K562 (cell line): ENCODE measurements at regions not wholly inside any gene's neighbourhood (a gene's known extent, or its start where the extent isn't known, plus 50 kb on each side); places are given as distances from the start of the nearest gene placed in this dataset.

ENCODE experiments used
- ATAC-seq: fragments of 200-7000 bp; cut with Tn5 transposase; 3 replicates; pipeline ENCODE4 v1.9.1; 2020; ENCODE audit warnings: moderate library complexity
- BruUV-seq: library from RNA; stranded (reverse); fragments of 400-500 nt; replicated peaks from 2 replicates; lab custom pipeline; 2021; lab: Mats Ljungman, UMichigan
- CTCF ChIA-PET: fragments of 300-600 bp; formaldehyde crosslinking; extraction: SDS; loops from one replicate; lab custom pipeline; 2021; ENCODE audit warnings: low intra/inter-chr PET ratio; lab: Yijun Ruan, JAX
- POLR2A ChIA-PET: fragments of 300-600, 350-650 bp; sonication (Branson Sonifier 250); formaldehyde crosslinking; extraction: SDS; loops from one replicate; lab custom pipeline; 2021; ENCODE audit warnings: antibody characterized with exemption, inconsistent platforms; lab: Yijun Ruan, JAX
- DNase-seq, 4 experiments: peaks; one replicate each; pipeline versions ENCODE4 v3.0.0 to v3.0.0-alpha.2; 2011 to 2018; ENCODE audit warnings: low spot score in 3 of 4, mixed read lengths in 3 of 4; ENCODE audit errors: extremely low read depth in 1 of 4
- FAIRE-seq: peaks from 2 replicates; lab custom pipeline; 2011; peaks lifted over from hg19 to GRCh38; lab: Jason Lieb, UNC
- H2AFZ ChIP-seq: 2 replicates; pipeline ENCODE4 v1.6.0; 2011; ENCODE audit warnings: low read depth, low read length, control low read depth, inconsistent platforms
- H3K27ac ChIP-seq: fragments of 200-600 bp; 3 replicates; pipeline ENCODE4 v1.8.0; 2011; ENCODE audit warnings: low read depth, mild to moderate bottlenecking, control low read depth, inconsistent platforms, low read length, moderate library complexity, mixed read lengths; ENCODE audit errors: extremely low read depth
- H3K27me3 ChIP-seq, 2 experiments: fragments of 300-600 bp in 1 of 2; 2 replicates in 1 of 2; 3 replicates in 1 of 2; pipeline versions ENCODE4 v1.6.0 to v1.8.0; 2011; ENCODE audit warnings: inconsistent platforms in 2 of 2, low read length in 2 of 2, mild to moderate bottlenecking in 1 of 2, mixed read lengths in 1 of 2, moderate library complexity in 1 of 2; ENCODE audit not compliant: control insufficient read depth in 2 of 2, insufficient read depth in 2 of 2
- H3K36me3 ChIP-seq: fragments of 300-600 bp; 3 replicates; pipeline ENCODE4 v1.8.0; 2011; ENCODE audit warnings: mild to moderate bottlenecking, low read length, inconsistent platforms; ENCODE audit not compliant: control insufficient read depth, insufficient read depth
- H3K4me1 ChIP-seq, 2 experiments: fragments of 200-600 bp in 1 of 2; replicated peaks in 1 of 2; 2 replicates in 1 of 2; 3 replicates in 1 of 2; pipeline versions ENCODE4 v1.5.1 to v1.8.0; 2011; ENCODE audit warnings: inconsistent platforms in 2 of 2, low read length in 2 of 2, mild to moderate bottlenecking in 1 of 2, mixed read lengths in 1 of 2, moderate library complexity in 1 of 2; ENCODE audit not compliant: control insufficient read depth in 2 of 2, insufficient read depth in 2 of 2
- H3K4me2 ChIP-seq: 2 replicates; pipeline ENCODE4 v1.6.1; 2011; ENCODE audit warnings: low read length, control low read depth, inconsistent platforms, mixed read lengths; ENCODE audit not compliant: insufficient read depth
- H3K4me3 ChIP-seq: fragments of 200-600 bp; sonication (generic), shearing (Covaris generic); 2 replicates; pipeline ENCODE4 v1.5.1; 2016; ENCODE audit warnings: control low read depth, inconsistent platforms
- H3K79me2 ChIP-seq: fragments of 200-600 bp; 3 replicates; pipeline ENCODE4 v1.8.0; 2011; ENCODE audit warnings: low read length, inconsistent platforms; ENCODE audit not compliant: control insufficient read depth, insufficient read depth
- H3K9ac ChIP-seq, 2 experiments: 2 replicates each; pipeline versions ENCODE4 v1.6.0 to v1.6.1; 2011; ENCODE audit warnings: low read depth in 2 of 2, low read length in 2 of 2, control low read depth in 1 of 2, inconsistent platforms in 1 of 2, mild to moderate bottlenecking in 1 of 2, mixed read lengths in 1 of 2; ENCODE audit not compliant: insufficient read depth in 1 of 2
- H3K9me1 ChIP-seq: one replicate; pipeline ENCODE4 v1.6.0; 2011; ENCODE audit warnings: inconsistent platforms, mild to moderate bottlenecking, low read length, moderate library complexity; ENCODE audit not compliant: control insufficient read depth, insufficient read depth
- H3K9me3 ChIP-seq: replicated peaks from 2 replicates; pipeline ENCODE4 v1.5.1; 2011; ENCODE audit warnings: low read depth, low read length, inconsistent platforms; ENCODE audit not compliant: control insufficient read depth, insufficient read depth
- H4K20me1 ChIP-seq: replicated peaks from 2 replicates; pipeline ENCODE4 v1.6.1; 2011; ENCODE audit warnings: low read length, inconsistent platforms, mixed read lengths; ENCODE audit not compliant: control insufficient read depth, insufficient read depth
- LEF1 ChIP-seq: fragments of 450-650 bp; IDR thresholded peaks from 2 replicates; pipeline ENCODE4 v1.6.1; 2016; ENCODE audit warnings: mild to moderate bottlenecking
- MTF1 ChIP-seq: fragments of 250-450 bp; sonication (Bioruptor Pico); IDR thresholded peaks from 2 replicates; pipeline ENCODE4 v1.9.0; 2021; ENCODE audit warnings: moderate library complexity, mild to moderate bottlenecking, inconsistent platforms, borderline replicate concordance
- NR2C2 ChIP-seq, 2 experiments: fragments of 200-800 bp in 1 of 2; sonication (Bioruptor generic) in 1 of 2; sonication (generic) in 1 of 2; formaldehyde crosslinking in 1 of 2; IDR thresholded peaks; 2 replicates each; pipeline versions ENCODE4 v1.6.1 to v1.8.0; 2016 to 2022; ENCODE audit warnings: mild to moderate bottlenecking in 1 of 2, missing compliant biosample characterization in 1 of 2, missing genetic modification characterization in 1 of 2, missing genetic modification reagents in 1 of 2
- PRPF4 ChIP-seq: fragments of 200-400 bp; formaldehyde crosslinking; IDR thresholded peaks from one replicate; pipeline ENCODE4 v1.6.1; 2017; ENCODE audit warnings: low read length, low read depth, mild to moderate bottlenecking; ENCODE audit not compliant: insufficient read depth, poor library complexity, severe bottlenecking
- SNAPC5 ChIP-seq: fragments of 250-450 bp; sonication (Bioruptor Pico); IDR thresholded peaks from 2 replicates; pipeline ENCODE4 v1.8.0; 2021; ENCODE audit warnings: moderate library complexity, mild to moderate bottlenecking, inconsistent platforms
- SRSF7 ChIP-seq: fragments of 200-400 bp; formaldehyde crosslinking; optimal IDR thresholded peaks from 2 replicates; pipeline ENCODE3; 2017; ENCODE audit warnings: mild to moderate bottlenecking, low read depth, low read length
- ZKSCAN1 ChIP-seq: fragments of 150-350 bp; IDR thresholded peaks from 2 replicates; pipeline ENCODE4 v1.6.1; 2016; ENCODE audit warnings: low read depth, low read length
- ZNF197 ChIP-seq: fragments of 200-800 bp; sonication (Bioruptor generic); IDR thresholded peaks from 2 replicates; pipeline ENCODE4 v1.6.1; 2016; ENCODE audit warnings: low read depth, missing genetic modification characterization, missing compliant biosample characterization
- WGBS: fragments of 100-300 bp; shearing (Covaris generic); methylation state at CpG from one replicate; pipeline ENCODE4 v1.1.6; 2016; ENCODE audit warnings: low coverage, mixed read lengths; ENCODE audit not compliant: insufficient coverage; ENCODE audit errors: missing lambda C conversion rate; 5-methylcytosine and 5-hydroxymethylcytosine counted together
- in situ Hi-C: fragments of 300-500 bp; cut with MboI; formaldehyde crosslinking; loops from 4 replicates; pipeline ENCODE4 v1.15.0; 2018; ENCODE audit warnings: inconsistent platforms, mixed read lengths
- intact Hi-C: fragments of 100-400 bp; cut with micrococcal nuclease; formaldehyde crosslinking; loops from 2 replicates; pipeline ENCODE4 v1.14.2; 2022

- Histone ChIP-seq H3K9me3 (no peaks in the 10 kb centered on the region), H3K9ac (no peak overlapping the region), H4K20me1 (no peaks in the 10 kb centered on the region), H3K36me3 (no peaks in the 10 kb centered on the region), H3K4me1 (no peaks in the 10 kb centered on the region), H3K4me2 (no peak overlapping the region), H3K27me3 (no peaks in the 10 kb centered on the region), H3K9me1 (no peaks in the 10 kb centered on the region), H3K27ac (no peak overlapping the region), H3K4me3 (no peak overlapping the region), H2AFZ (no peak overlapping the region), H3K79me2 (no peaks in the 10 kb centered on the region)
- CTCF ChIA-PET = no interaction called here
- WGBS = 0% methylated on average over 8 of the region's 8 CpGs
- POLR2A ChIA-PET = no interaction called here
- in situ Hi-C loops (no loop called here), intact Hi-C loops (no loop called here)
- ATAC-seq = no peak
- BruUV-seq = no TSS peak
- no peak for FAIRE-seq
- DNase-seq = no peak
- no peak for TF ChIP-seq SRSF7
- no peak for TF ChIP-seq ZNF197 (CRISPR knock-in tag)
- TF ChIP-seq MTF1 (CRISPR knock-in tag) = no peak
- no peak for TF ChIP-seq SNAPC5 (CRISPR knock-in tag)
Observed at GRCh38 chr3:146921693-146922092, 316.5 kb upstream of the PLSCR5 start.

- Histone ChIP-seq H3K4me2 (no peak overlapping the region), H3K4me3 (no peak overlapping the region), H3K27ac (no peak overlapping the region), H3K36me3 (no peaks in the 10 kb centered on the region), H3K9me3 (no peaks in the 10 kb centered on the region), H2AFZ (no peak overlapping the region), H3K9ac (no peak overlapping the region), H3K4me1 (no peaks in the 10 kb centered on the region), H4K20me1 (no peaks in the 10 kb centered on the region), H3K79me2 (no peaks in the 10 kb centered on the region), H3K27me3 (no peaks in the 10 kb centered on the region), H3K9me1 (no peaks in the 10 kb centered on the region)
- CTCF ChIA-PET = no interaction called here
- in situ Hi-C loops (no loop called here), intact Hi-C loops (no loop called here)
- ATAC-seq = no peak
- no peak for FAIRE-seq
- DNase-seq = no peak
- POLR2A ChIA-PET = no interaction called here
- no TSS peak for BruUV-seq
- 0% methylated on average over 2 of the region's 2 CpGs for WGBS
- TF ChIP-seq NR2C2 (CRISPR knock-in tag; IDR thresholded peaks at IDR 0.05) = no peak
- TF ChIP-seq NR2C2 (tag; IDR thresholded peaks at IDR 0.05) = no peak
- TF ChIP-seq ZKSCAN1 = no peak
- TF ChIP-seq LEF1 = no peak
- TF ChIP-seq PRPF4 = no peak
Observed at GRCh38 chr3:146914409-146914808, 309.3 kb upstream of the PLSCR5 start.
